BJ (cell line): ENCODE measurements at regions not wholly inside any gene's neighbourhood (a gene's known extent, or its start where the extent isn't known, plus 50 kb on each side); places are given as distances from the start of the nearest gene placed in this dataset.
A peak's percentile ranks its signal among the peaks of the same experiment; 100 is the strongest.

Experiments
- CTCF ChIA-PET: fragments of 350-600 bp; formaldehyde crosslinking; extraction: SDS; loops from one replicate; lab custom pipeline; 2021; ENCODE audit warnings: antibody characterized with exemption, inconsistent platforms; lab: Yijun Ruan, JAX
- POLR2A ChIA-PET: fragments of 300-600 bp; sonication (Branson Sonifier 250); formaldehyde crosslinking; extraction: SDS; loops from one replicate; lab custom pipeline; 2021; ENCODE audit warnings: antibody characterized with exemption; lab: Charles Lee
- DNase-seq: peaks from one replicate; pipeline ENCODE4 v3.0.0-alpha.2; 2011; ENCODE audit warnings: low read depth
- H3K27me3 ChIP-seq: 2 replicates; pipeline ENCODE4 v1.6.0; 2011; ENCODE audit warnings: low read length; ENCODE audit not compliant: control insufficient read depth, insufficient read depth
- H3K36me3 ChIP-seq: 2 replicates; pipeline ENCODE4 v1.5.1; 2011; ENCODE audit warnings: low read length; ENCODE audit not compliant: control insufficient read depth, insufficient read depth
- H3K4me3 ChIP-seq: 2 replicates; pipeline ENCODE4 v1.5.1; 2011; ENCODE audit warnings: low read depth, mild to moderate bottlenecking, control low read depth, low read length
- TF ChIP-seq, protein P1 (sequence below): IDR thresholded peaks from 2 replicates; pipeline ENCODE4 v1.5.1; 2011; ENCODE audit warnings: low read depth, mild to moderate bottlenecking, control low read depth, inconsistent platforms, low read length, moderate library complexity; ENCODE audit not compliant: insufficient read depth

DNA sequence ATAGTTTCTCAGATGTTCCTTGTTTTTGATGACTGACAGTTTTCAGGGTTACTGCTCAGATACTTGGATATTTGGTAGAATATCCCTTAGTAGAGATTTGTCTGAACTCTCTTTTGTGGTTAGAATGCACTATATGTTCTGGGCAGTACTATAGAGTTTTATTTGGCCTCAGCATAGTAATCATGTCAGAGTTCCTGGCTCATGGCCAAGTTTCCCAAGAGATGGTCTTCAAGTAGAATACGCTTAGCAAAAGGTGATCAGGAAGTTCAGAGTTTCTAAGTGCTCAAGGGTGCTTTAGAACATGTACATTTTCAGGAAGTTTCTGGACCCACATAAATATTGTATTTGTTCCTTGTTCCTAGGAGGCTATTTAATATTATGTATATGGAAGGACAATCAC, 1209.7 kb upstream of the GJE1 start:
- TF ChIP-seq, protein P1, sequence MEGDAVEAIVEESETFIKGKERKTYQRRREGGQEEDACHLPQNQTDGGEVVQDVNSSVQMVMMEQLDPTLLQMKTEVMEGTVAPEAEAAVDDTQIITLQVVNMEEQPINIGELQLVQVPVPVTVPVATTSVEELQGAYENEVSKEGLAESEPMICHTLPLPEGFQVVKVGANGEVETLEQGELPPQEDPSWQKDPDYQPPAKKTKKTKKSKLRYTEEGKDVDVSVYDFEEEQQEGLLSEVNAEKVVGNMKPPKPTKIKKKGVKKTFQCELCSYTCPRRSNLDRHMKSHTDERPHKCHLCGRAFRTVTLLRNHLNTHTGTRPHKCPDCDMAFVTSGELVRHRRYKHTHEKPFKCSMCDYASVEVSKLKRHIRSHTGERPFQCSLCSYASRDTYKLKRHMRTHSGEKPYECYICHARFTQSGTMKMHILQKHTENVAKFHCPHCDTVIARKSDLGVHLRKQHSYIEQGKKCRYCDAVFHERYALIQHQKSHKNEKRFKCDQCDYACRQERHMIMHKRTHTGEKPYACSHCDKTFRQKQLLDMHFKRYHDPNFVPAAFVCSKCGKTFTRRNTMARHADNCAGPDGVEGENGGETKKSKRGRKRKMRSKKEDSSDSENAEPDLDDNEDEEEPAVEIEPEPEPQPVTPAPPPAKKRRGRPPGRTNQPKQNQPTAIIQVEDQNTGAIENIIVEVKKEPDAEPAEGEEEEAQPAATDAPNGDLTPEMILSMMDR, result no peak
- DNase-seq, result no peak
- Histone ChIP-seq H3K27me3 (no peaks in the 10 kb centered on the region), H3K36me3 (no peaks in the 10 kb centered on the region), H3K4me3 (no peak overlapping the region)
- ChIA-PET CTCF (no interaction called here), POLR2A (no interaction called here)

DNA sequence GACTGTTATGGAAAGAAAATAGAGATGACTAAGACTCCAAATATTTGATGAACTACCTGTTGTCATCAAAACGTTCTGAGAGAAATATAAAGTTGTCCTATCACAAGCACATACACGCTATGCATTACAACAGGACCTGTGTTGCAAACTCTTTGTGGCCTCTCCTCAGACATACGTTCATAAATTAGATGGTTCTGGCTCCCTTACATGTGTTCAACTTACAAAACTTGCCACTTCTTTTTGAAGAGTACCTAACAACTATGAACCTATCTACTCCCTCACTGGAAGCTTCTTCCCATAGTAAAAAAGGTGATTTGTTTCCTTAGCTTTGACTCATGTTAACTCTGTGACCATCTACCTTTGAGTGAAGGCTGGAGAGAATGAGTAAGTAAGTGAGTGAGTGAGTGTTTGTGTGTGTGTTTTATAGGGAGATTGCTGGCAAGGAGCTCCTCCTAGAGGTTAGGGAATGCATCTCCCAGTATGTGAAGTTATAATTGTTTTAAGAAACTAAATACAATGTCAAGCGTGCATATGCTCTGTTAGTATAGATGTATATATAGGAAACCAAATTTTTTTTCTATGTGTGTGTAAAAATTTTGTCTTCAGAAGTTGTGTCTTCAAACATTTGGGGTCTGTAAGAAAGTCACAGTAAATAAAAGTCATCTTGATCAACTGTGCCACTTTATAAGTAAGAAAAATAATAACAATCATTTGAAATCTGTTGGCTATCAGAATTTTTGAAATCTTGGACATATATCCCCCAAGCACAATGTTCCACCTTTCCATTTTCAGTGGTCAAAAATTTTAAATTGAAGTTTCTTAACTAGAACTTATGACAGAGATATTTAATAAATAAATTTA, 1211.1 kb upstream of the GJE1 start:
- Histone ChIP-seq H3K27me3 (no peaks in the 10 kb centered on the region), H3K4me3 (no peak overlapping the region), H3K36me3 (no peaks in the 10 kb centered on the region)
- ChIA-PET POLR2A (no interaction called here), CTCF (interaction anchor here (0.7 to 1.2 kb wide), 3 partner anchors 63 to 434 kb away, joined by 3 to 5 read pairs (median 3); no protein-coding TSS in a partner anchor)
- TF ChIP-seq, protein P1, result peak; percentile 81
- DNase-seq, result peak; percentile 41

DNA sequence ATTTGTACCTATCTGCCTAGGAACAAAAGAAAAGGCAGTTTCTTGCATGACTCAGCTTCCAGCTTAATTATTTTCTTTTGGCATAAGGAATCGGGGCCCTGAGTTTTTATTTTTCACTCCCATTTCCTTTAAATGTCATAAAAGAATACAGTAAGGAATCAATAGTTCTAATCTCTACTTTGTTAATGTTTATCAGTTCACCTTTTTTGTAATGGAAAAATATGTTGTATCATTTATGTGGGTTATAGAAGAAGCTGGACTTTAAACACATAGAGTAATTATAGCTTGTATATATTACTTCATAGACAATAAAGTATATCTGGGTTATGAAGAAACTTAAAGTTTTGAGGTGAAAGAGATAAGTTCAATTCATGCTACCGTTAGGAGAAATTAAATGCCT, 1214.8 kb upstream of the GJE1 start:
- Histone ChIP-seq H3K4me3 (no peak overlapping the region), H3K27me3 (no peaks in the 10 kb centered on the region), H3K36me3 (no peaks in the 10 kb centered on the region)
- ChIA-PET CTCF (interaction anchor here (1.3 kb wide), 1 partner anchor 39 kb away, joined by 3 read pairs; no protein-coding TSS in a partner anchor), POLR2A (no interaction called here)
- TF ChIP-seq, protein P1, result no peak
- DNase-seq, result no peak

DNA sequence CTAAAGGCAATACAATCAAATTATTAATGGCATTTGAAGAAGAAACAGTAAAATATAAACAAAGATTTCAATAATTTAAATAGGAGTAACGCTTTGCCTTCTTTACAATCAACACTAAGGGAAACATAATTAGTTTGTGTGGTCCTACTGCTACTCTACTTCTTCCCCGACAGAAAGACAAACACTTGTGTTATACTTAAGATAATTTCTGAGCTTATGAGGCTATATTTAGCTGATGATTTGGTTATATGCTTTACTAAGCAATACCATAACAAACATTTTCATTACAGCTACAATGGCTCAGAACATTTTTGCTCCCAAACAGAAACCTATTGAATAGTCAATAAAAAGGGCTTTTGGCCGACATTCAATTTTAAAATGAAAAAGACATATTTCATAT, 1217.2 kb upstream of the GJE1 start:
- no peaks in the 10 kb centered on the region for H3K36me3 ChIP-seq
- POLR2A ChIA-PET, result no interaction called here
- CTCF ChIA-PET, result no interaction called here
- no peak for DNase-seq
- H3K27me3 ChIP-seq, result no peaks in the 10 kb centered on the region
- H3K4me3 ChIP-seq, result no peak overlapping the region
- TF ChIP-seq, protein P1, result no peak

DNA sequence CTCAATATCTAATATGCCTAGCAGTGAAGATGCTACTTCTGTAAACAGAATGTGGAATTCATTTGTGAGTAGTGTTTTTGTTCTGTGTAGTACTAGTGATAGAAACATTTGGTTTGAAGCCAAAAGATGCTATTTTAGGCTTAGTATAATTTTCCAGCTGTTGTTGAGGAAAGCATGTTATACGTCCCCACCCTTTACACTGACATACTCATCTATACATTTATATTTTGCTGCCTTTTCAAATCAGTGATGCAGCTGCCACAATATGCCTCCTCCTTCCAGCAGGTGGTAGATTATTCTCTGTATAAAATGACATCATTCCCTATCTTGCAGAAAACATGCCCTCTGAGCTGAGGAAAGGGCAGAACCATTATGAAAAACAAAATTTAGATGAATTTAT, 1217.6 kb upstream of the GJE1 start:
- Histone ChIP-seq H3K36me3 (no peaks in the 10 kb centered on the region), H3K27me3 (no peaks in the 10 kb centered on the region), H3K4me3 (no peak overlapping the region)
- ChIA-PET CTCF (no interaction called here), POLR2A (no interaction called here)
- TF ChIP-seq, protein P1, result no peak
- DNase-seq, result no peak
